OCI-LY3 (cell line): ENCODE measurements at regions not wholly inside any gene's neighbourhood (a gene's known extent, or its start where the extent isn't known, plus 50 kb on each side); places are given as distances from the start of the nearest gene placed in this dataset.

Experiments used
- EZH2phosphoT487 ChIP-seq: fragments of 200-600 bp; shearing (Covaris generic); IDR thresholded peaks from 2 replicates; pipeline ENCODE4 v1.6.1; 2018; ENCODE audit warnings: antibody characterized with exemption, mixed run types, low read depth
- TF ChIP-seq, protein P1 (sequence below): fragments of 200-600, 300-600 bp; sonication (generic); IDR thresholded peaks from 2 replicates; pipeline ENCODE4 v1.5.1; 2014; ENCODE audit warnings: antibody characterized with exemption, low read length, low read depth

DNA sequence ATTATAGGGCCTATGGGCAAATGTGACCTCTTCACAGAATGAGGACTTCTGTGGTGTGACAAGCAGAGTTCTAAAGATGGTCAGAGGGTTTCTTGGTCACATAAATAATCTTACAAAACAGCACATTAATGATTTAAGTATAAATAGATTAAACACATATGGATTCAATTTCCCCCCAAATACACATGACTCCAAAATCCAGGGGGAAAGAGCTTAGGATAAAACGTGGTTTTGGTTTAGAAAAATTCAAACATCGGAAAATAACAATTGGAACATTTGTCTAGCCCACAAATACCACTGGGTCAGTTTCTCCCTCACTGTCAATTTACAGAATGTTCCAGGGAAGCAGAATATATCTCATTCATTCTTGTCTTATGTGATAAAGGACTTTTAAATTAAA is 283.1 kb downstream of the COG6 start:
- TF ChIP-seq, protein P1, sequence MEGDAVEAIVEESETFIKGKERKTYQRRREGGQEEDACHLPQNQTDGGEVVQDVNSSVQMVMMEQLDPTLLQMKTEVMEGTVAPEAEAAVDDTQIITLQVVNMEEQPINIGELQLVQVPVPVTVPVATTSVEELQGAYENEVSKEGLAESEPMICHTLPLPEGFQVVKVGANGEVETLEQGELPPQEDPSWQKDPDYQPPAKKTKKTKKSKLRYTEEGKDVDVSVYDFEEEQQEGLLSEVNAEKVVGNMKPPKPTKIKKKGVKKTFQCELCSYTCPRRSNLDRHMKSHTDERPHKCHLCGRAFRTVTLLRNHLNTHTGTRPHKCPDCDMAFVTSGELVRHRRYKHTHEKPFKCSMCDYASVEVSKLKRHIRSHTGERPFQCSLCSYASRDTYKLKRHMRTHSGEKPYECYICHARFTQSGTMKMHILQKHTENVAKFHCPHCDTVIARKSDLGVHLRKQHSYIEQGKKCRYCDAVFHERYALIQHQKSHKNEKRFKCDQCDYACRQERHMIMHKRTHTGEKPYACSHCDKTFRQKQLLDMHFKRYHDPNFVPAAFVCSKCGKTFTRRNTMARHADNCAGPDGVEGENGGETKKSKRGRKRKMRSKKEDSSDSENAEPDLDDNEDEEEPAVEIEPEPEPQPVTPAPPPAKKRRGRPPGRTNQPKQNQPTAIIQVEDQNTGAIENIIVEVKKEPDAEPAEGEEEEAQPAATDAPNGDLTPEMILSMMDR = no peak
- TF ChIP-seq EZH2phosphoT487 = no peak
